H1 (cell line): ENCODE measurements at regions not wholly inside any gene's neighbourhood (a gene's known extent, or its start where the extent isn't known, plus 50 kb on each side); places are given as distances from the start of the nearest gene placed in this dataset.
A peak's percentile ranks its signal among the peaks of the same experiment; 100 is the strongest.

ENCODE experiments used
- CTCF ChIA-PET: fragments of 300-600 bp; sonication (Branson Sonifier 250); formaldehyde crosslinking; loops from one replicate; lab custom pipeline; 2021; ENCODE audit not compliant: partially characterized antibody; lab: Charles Lee
- POLR2A ChIA-PET: fragments of 300-600 bp; sonication (Branson Sonifier 250); formaldehyde crosslinking; loops from one replicate; lab custom pipeline; 2021; ENCODE audit warnings: inconsistent platforms; ENCODE audit not compliant: partially characterized antibody; lab: Charles Lee
- DNase-seq, 2 experiments: peaks; one replicate each; pipeline versions ENCODE4 v3.0.0 to v3.0.0-alpha.2; 2010 to 2022; ENCODE audit warnings: low spot score in 2 of 2, low read depth in 1 of 2, mixed read lengths in 1 of 2
- FAIRE-seq: peaks from 2 replicates; lab custom pipeline; 2011; peaks lifted over from hg19 to GRCh38; lab: Jason Lieb, UNC
- H2AFZ ChIP-seq: 2 replicates; pipeline ENCODE4 v1.8.1; 2012; ENCODE audit warnings: low read length, inconsistent platforms
- H2AK5ac ChIP-seq: 2 replicates; pipeline ENCODE4 v1.6.1; 2013; ENCODE audit warnings: low read depth, low read length
- H2BK120ac ChIP-seq: replicated peaks from 2 replicates; pipeline ENCODE3; 2013; ENCODE audit warnings: low read depth, low read length, inconsistent platforms
- H2BK12ac ChIP-seq: 2 replicates; pipeline ENCODE4 v1.6.1; 2013; ENCODE audit warnings: low read depth, low read length
- H2BK15ac ChIP-seq: 2 replicates; pipeline ENCODE4 v1.6.1; 2013; ENCODE audit warnings: low read length
- H2BK20ac ChIP-seq: 2 replicates; pipeline ENCODE4 v1.6.1; 2013; ENCODE audit warnings: low read length
- H2BK5ac ChIP-seq: 2 replicates; pipeline ENCODE4 v1.6.1; 2013; ENCODE audit warnings: low read depth, low read length
- H3K14ac ChIP-seq: 2 replicates; pipeline ENCODE4 v1.6.1; 2013; ENCODE audit warnings: inconsistent platforms; ENCODE audit not compliant: insufficient read length
- H3K18ac ChIP-seq: 2 replicates; pipeline ENCODE4 v1.6.1; 2013; ENCODE audit warnings: low read length; ENCODE audit errors: extremely low read depth
- H3K23ac ChIP-seq: 2 replicates; pipeline ENCODE4 v1.6.1; 2013; ENCODE audit warnings: inconsistent platforms; ENCODE audit not compliant: insufficient read length
- H3K23me2 ChIP-seq: 2 replicates; pipeline ENCODE4 v1.6.1; 2013; ENCODE audit warnings: low read depth, low read length
- H3K27ac ChIP-seq: 2 replicates; pipeline ENCODE4 v1.6.1; 2011; ENCODE audit warnings: low read depth, low read length, inconsistent platforms
- H3K27me3 ChIP-seq, 4 experiments: replicated peaks in 1 of 4; 1 replicate in 1 of 4; 2 replicates in 3 of 4; pipeline versions ENCODE4 v1.6.1 to v1.8.1; 2011 to 2013; ENCODE audit warnings: low read length in 3 of 4, mild to moderate bottlenecking in 3 of 4, inconsistent platforms in 2 of 4, mixed read lengths in 2 of 4, moderate library complexity in 1 of 4; ENCODE audit not compliant: control insufficient read depth in 3 of 4, insufficient read depth in 3 of 4; ENCODE audit errors: extremely low read depth in 1 of 4
- H3K36me3 ChIP-seq, 4 experiments: 2 replicates each; pipeline versions ENCODE4 v1.6.1 to v1.8.1; 2011 to 2013; ENCODE audit warnings: mild to moderate bottlenecking in 4 of 4, low read length in 3 of 4, moderate library complexity in 2 of 4, control low read depth in 1 of 4, inconsistent platforms in 1 of 4; ENCODE audit not compliant: insufficient read depth in 4 of 4, control insufficient read depth in 2 of 4
- H3K4ac ChIP-seq: replicated peaks from 2 replicates; pipeline ENCODE3; 2013; ENCODE audit warnings: low read length, low read depth, mixed read lengths, inconsistent platforms; ENCODE audit not compliant: insufficient read length
- H3K4me1 ChIP-seq, 4 experiments: replicated peaks in 1 of 4; 1 replicate in 1 of 4; 2 replicates in 3 of 4; pipeline versions ENCODE4 v1.6.1 to v1.8.1; 2011 to 2013; ENCODE audit warnings: low read length in 3 of 4, inconsistent platforms in 2 of 4, mixed read lengths in 1 of 4; ENCODE audit not compliant: insufficient read depth in 4 of 4, control insufficient read depth in 3 of 4
- H3K4me2 ChIP-seq, 2 experiments: 2 replicates each; pipeline versions ENCODE4 v1.6.1 to v1.8.1; 2011 to 2013; ENCODE audit warnings: low read depth in 2 of 2, low read length in 2 of 2, control low read depth in 1 of 2, inconsistent platforms in 1 of 2, mild to moderate bottlenecking in 1 of 2; ENCODE audit not compliant: insufficient read depth in 1 of 2
- H3K4me3 ChIP-seq, 4 experiments: fragments of 200-600, 300-600 bp in 1 of 4; sonication (generic), shearing (Covaris generic), sonication (Bioruptor Twin) in 1 of 4; 2 replicates each; pipeline versions ENCODE4 v1.5.1 to v1.8.1; 2011 to 2016; ENCODE audit warnings: low read length in 4 of 4, low read depth in 3 of 4, control low read depth in 2 of 4, inconsistent platforms in 2 of 4, mild to moderate bottlenecking in 2 of 4, mixed read lengths in 1 of 4, moderate library complexity in 1 of 4; ENCODE audit not compliant: insufficient read depth in 2 of 4; ENCODE audit errors: extremely low read depth in 1 of 4
- H3K56ac ChIP-seq: replicated peaks from 2 replicates; pipeline ENCODE3; 2013; ENCODE audit warnings: low read depth, mild to moderate bottlenecking, mixed read lengths, low read length, inconsistent platforms; ENCODE audit not compliant: insufficient read length
- H3K79me1 ChIP-seq: 2 replicates; pipeline ENCODE4 v1.6.1; 2013; ENCODE audit warnings: low read depth, low read length, control low read depth
- H3K79me2 ChIP-seq, 2 experiments: 2 replicates each; pipeline versions ENCODE4 v1.6.1 to v1.8.1; 2012 to 2013; ENCODE audit warnings: low read length in 2 of 2, mild to moderate bottlenecking in 2 of 2, inconsistent platforms in 1 of 2; ENCODE audit not compliant: insufficient read depth in 2 of 2, control insufficient read depth in 1 of 2
- H3K9ac ChIP-seq, 4 experiments: replicated peaks in 1 of 4; 1 replicate in 1 of 4; 2 replicates in 3 of 4; pipeline versions ENCODE4 v1.6.1 to v1.8.1; 2011 to 2013; ENCODE audit warnings: low read depth in 3 of 4, low read length in 3 of 4, control low read depth in 2 of 4, mild to moderate bottlenecking in 2 of 4, moderate library complexity in 2 of 4, inconsistent platforms in 1 of 4; ENCODE audit errors: extremely low read depth in 1 of 4
- H3K9me3 ChIP-seq, 2 experiments: 2 replicates each; pipeline versions ENCODE4 v1.6.1 to v1.8.1; 2012 to 2013; ENCODE audit warnings: mild to moderate bottlenecking in 2 of 2, moderate library complexity in 2 of 2, control low read depth in 1 of 2, inconsistent platforms in 1 of 2, low read depth in 1 of 2, low read length in 1 of 2, mixed read lengths in 1 of 2; ENCODE audit not compliant: insufficient read depth in 2 of 2
- H4K20me1 ChIP-seq, 2 experiments: replicated peaks in 1 of 2; 2 replicates each; pipeline versions ENCODE3 to v1.8.1; 2011 to 2013; ENCODE audit warnings: inconsistent platforms in 2 of 2, low read length in 2 of 2, mild to moderate bottlenecking in 1 of 2; ENCODE audit not compliant: insufficient read depth in 2 of 2, control insufficient read depth in 1 of 2
- H4K5ac ChIP-seq: 2 replicates; pipeline ENCODE4 v1.6.1; 2013; ENCODE audit warnings: low read length, low read depth, mixed read lengths, inconsistent platforms; ENCODE audit not compliant: insufficient read length
- H4K8ac ChIP-seq: 2 replicates; pipeline ENCODE4 v1.8.0; 2013; ENCODE audit warnings: mild to moderate bottlenecking, moderate library complexity, low read length, inconsistent platforms; ENCODE audit not compliant: insufficient read depth; ENCODE audit errors: extremely low read depth
- H4K91ac ChIP-seq: replicated peaks from 2 replicates; pipeline ENCODE3; 2013; ENCODE audit warnings: low read length, mixed read lengths, inconsistent platforms; ENCODE audit not compliant: insufficient read length
- BACH1 ChIP-seq: IDR thresholded peaks from 2 replicates; pipeline ENCODE4 v1.6.1; 2012; ENCODE audit warnings: low read length, improper control_type of control experiment
- GTF2F1 ChIP-seq: IDR thresholded peaks from 2 replicates; pipeline ENCODE4 v1.6.1; 2012; ENCODE audit warnings: low read depth, low read length, improper control_type of control experiment, borderline replicate concordance
- KDM1A ChIP-seq: fragments of 200-600, 300-600 bp; sonication (generic); IDR thresholded peaks from 2 replicates; pipeline ENCODE4 v1.7.1; 2016; ENCODE audit warnings: mild to moderate bottlenecking, low read length, borderline replicate concordance
- POLR2A ChIP-seq, 2 experiments: IDR thresholded peaks; 1 replicate in 1 of 2; 2 replicates in 1 of 2; pipeline ENCODE4 v1.6.1; 2011; ENCODE audit warnings: low read depth in 2 of 2, low read length in 2 of 2, mild to moderate bottlenecking in 2 of 2; ENCODE audit errors: control extremely low read depth in 1 of 2
- WGBS, 2 experiments: shearing (Covaris generic) in 1 of 2; methylation state at CpG; one replicate each; pipeline versions ENCODE4 v1.1.6 to v1.1.7; 2013 to 2015; ENCODE audit warnings: low lambda C conversion rate in 2 of 2, mixed read lengths in 2 of 2, inconsistent platforms in 1 of 2, low coverage in 1 of 2, missing lambda C conversion rate in 1 of 2; ENCODE audit not compliant: insufficient replicate concordance in 2 of 2, insufficient coverage in 1 of 2, insufficient read length in 1 of 2; ENCODE audit errors: extremely low coverage in 1 of 2, missing lambda C conversion rate in 1 of 2; 5-methylcytosine and 5-hydroxymethylcytosine counted together

DNA sequence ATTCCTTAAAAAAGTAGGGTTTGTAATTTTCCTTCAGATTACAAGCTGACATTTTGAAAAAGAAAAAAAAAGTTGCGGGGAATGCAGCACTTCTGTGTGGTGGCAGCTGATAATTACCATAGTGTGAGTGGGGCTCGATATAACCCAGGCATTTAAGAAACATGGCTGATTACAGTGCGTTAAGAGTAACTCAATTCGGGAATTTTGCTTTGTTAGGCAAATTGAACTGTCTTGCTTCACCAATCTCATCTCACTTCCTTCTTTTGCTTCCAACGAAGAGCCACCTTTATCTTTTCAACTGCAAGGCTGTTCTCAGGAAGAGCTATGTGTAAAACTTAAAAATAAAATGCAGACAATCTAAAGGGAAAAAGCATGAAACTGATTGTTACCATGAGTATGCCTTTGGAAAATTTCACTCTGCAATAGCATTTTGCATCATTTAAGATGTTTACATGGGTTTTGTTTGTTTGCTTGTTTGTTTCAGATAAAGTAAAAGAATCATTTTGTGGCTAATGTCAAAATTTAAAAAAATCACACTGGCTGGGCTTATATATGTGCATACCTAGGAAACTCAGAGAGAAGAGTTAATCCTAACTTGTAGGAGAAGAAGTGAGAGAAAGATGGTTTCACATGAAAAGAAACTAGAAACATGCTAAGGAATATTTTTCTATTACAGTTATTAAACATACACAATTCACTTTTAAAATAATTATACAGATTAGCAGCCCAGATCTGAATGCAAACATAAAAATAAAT lies 295.9 kb upstream of the ATP2B1 start:
- H4K20me1 ChIP-seq, result no peaks in the 10 kb centered on the region
- DNase-seq, result no peak
- H3K27me3 ChIP-seq, result no peaks in the 10 kb centered on the region
- H2BK120ac ChIP-seq, result no peak overlapping the region
- no peaks in the 10 kb centered on the region for H3K79me1 ChIP-seq
- H3K23ac ChIP-seq, result no peak overlapping the region
- no peaks in the 10 kb centered on the region for H3K79me2 ChIP-seq
- H3K4me1 ChIP-seq, result no peaks in the 10 kb centered on the region; a peak in 2 of 7 replicates
- H2BK20ac ChIP-seq, result no peak overlapping the region
- no peak for TF ChIP-seq GTF2F1
- TF ChIP-seq KDM1A, result no peak
- no peak for TF ChIP-seq POLR2A (IDR thresholded peaks at IDR 0.05; ENCODE audit: control extremely low read depth in 1 of 2, low read depth in 2 of 2, low read length in 2 of 2)
- no peak for TF ChIP-seq BACH1
- no peak overlapping the region for H3K14ac ChIP-seq
- H2AK5ac ChIP-seq, result no peak overlapping the region
- no peak overlapping the region for H3K4me3 ChIP-seq
- no peak overlapping the region for H4K5ac ChIP-seq
- CTCF ChIA-PET, result interaction anchor here (2.2 kb wide), 1 partner anchor 9 kb away, joined by 7 read pairs; no protein-coding TSS in a partner anchor
- 0 out of 4 replicates have a peak overlapping the region, but pooled peaks of 1 of the 2 experiments have one; percentile 1 for H3K4me2 ChIP-seq
- H2BK15ac ChIP-seq, result no peak overlapping the region
- H3K23me2 ChIP-seq, result no peaks in the 10 kb centered on the region
- no peaks in the 10 kb centered on the region for H3K9me3 ChIP-seq
- no peak overlapping the region for H4K91ac ChIP-seq
- FAIRE-seq, result peak; percentile 60
- H3K4ac ChIP-seq, result no peak overlapping the region
- no peak overlapping the region for H3K56ac ChIP-seq
- H3K9ac ChIP-seq, result no peak overlapping the region
- no peak overlapping the region for H3K18ac ChIP-seq
- H2BK5ac ChIP-seq, result no peak overlapping the region
- H3K27ac ChIP-seq, result no peak overlapping the region
- WGBS, 2 experiments, result 48% methylated on average over 5 of the region's 5 CpGs; no CpG with 5 or more reads in 1 of the 2 experiments
- no peak overlapping the region for H4K8ac ChIP-seq
- POLR2A ChIA-PET, result no interaction called here
- H3K36me3 ChIP-seq, result no peaks in the 10 kb centered on the region
- no peak overlapping the region for H2BK12ac ChIP-seq
- H2AFZ ChIP-seq, result peak overlapping the region; percentile 100
